ENCODE measurements at regions not wholly inside any gene's neighbourhood (a gene's known extent, or its start where the extent isn't known, plus 50 kb on each side); places are given as distances from the start of the nearest gene placed in this dataset.

DNA sequence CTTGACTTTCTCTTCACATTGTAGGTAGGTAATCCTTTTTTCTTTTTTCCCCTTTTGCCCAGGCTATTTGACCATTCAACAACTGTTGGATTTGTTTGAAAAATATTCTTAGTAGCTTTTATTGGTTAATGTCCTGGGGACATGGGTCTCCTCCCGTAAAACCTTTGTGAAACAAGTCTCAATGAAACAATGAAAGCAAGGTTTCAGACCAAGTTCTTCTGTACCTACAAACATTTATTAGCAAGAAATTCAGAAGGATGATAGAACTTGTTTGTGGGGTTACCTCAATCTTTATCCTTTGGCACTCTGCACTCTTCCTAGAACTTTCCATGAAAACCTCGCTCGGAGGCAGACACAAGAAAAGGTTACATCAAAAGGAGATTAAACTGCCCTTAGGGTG, 190.7 kb upstream of the ANK2 start:
- ChIA-PET POLR2A (no interaction called here), CTCF (no interaction called here)
- BruUV-seq (replicated peaks) = no TSS peak
- Histone ChIP-seq H3K4me1 (peaks cover 15% of the 10 kb centered on the region; the same call in 1 of the 2 replicates), H3K4me3 (ENCODE audit: low read depth, low read length) (no peak overlapping the region), H3K27me3 (replicated peaks; ENCODE audit: control insufficient read depth, insufficient read depth, low read length) (no peaks in the 10 kb centered on the region), H3K36me3 (ENCODE audit: control insufficient read depth, insufficient read depth, low read length) (no peaks in the 10 kb centered on the region), H3K9me3 (no peaks in the 10 kb centered on the region)
- TF ChIP-seq, protein P1, sequence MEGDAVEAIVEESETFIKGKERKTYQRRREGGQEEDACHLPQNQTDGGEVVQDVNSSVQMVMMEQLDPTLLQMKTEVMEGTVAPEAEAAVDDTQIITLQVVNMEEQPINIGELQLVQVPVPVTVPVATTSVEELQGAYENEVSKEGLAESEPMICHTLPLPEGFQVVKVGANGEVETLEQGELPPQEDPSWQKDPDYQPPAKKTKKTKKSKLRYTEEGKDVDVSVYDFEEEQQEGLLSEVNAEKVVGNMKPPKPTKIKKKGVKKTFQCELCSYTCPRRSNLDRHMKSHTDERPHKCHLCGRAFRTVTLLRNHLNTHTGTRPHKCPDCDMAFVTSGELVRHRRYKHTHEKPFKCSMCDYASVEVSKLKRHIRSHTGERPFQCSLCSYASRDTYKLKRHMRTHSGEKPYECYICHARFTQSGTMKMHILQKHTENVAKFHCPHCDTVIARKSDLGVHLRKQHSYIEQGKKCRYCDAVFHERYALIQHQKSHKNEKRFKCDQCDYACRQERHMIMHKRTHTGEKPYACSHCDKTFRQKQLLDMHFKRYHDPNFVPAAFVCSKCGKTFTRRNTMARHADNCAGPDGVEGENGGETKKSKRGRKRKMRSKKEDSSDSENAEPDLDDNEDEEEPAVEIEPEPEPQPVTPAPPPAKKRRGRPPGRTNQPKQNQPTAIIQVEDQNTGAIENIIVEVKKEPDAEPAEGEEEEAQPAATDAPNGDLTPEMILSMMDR (IDR thresholded peaks at IDR 0.05; ENCODE audit: insufficient read depth in 1 of 2, low read depth in 1 of 2, low read length in 1 of 2, severe bottlenecking in 1 of 2, unreplicated experiment in 1 of 2) = no peak
- Mint-ChIP-seq H3K36me3 (ENCODE audit: insufficient read depth, unreplicated experiment) (no peaks in the 10 kb centered on the region), H3K27me3 (ENCODE audit: insufficient read depth, unreplicated experiment) (no peaks in the 10 kb centered on the region), H3K4me1 (ENCODE audit: low read depth, unreplicated experiment) (peaks cover 24% of the 10 kb centered on the region), H3K4me3 (ENCODE audit: unreplicated experiment) (no peak overlapping the region), H3K27ac (ENCODE audit: unreplicated experiment) (no peak overlapping the region), H3K9me3 (ENCODE audit: unreplicated experiment) (no peaks in the 10 kb centered on the region)
- intact Hi-C loops (cut with micrococcal nuclease; ENCODE audit: unreplicated experiment) = loop anchor here (10.0 kb wide), 1 partner anchor 236 kb away; no protein-coding TSS in a partner anchor
- no peak for DNase-seq

DNA sequence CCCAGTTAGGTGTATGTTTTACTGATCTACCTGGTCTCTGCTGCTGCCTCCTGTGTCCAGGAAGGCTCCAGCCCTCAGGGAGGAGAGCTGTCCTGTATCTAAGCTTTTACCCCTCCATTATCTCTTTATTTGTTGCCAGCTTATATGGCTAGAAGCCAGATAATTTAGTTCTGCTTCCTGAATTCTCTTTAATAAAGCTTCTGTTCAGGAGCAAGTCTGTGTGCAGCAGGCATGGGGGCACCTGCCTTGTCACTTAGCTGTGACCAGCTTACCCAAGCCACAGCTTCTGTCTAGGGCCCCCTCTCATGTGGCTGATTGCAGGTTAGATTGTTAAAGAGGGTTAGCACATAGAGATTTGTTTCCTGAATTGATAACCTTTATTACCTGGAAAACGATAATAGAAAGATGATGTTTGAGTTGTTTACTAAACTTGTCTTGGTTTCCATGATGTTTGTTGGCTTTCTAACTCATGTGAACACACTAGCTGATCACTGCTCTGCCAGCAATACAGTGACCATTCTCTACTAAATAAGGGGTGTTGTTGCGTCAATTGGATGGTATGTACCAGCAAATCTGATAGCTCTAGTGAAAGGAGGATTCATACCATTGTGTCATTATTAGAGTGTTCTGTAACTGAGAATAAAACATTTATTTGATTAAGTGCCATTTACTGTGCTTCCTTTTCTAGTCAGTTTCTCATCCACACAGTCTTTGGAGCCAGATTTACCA, 189.8 kb upstream of the ANK2 start:
- Mint-ChIP-seq H3K27ac (ENCODE audit: unreplicated experiment) (no peak overlapping the region), H3K36me3 (ENCODE audit: insufficient read depth, unreplicated experiment) (no peaks in the 10 kb centered on the region), H3K4me3 (ENCODE audit: unreplicated experiment) (no peak overlapping the region), H3K9me3 (ENCODE audit: unreplicated experiment) (no peaks in the 10 kb centered on the region), H3K4me1 (ENCODE audit: low read depth, unreplicated experiment) (peaks cover 15% of the 10 kb centered on the region), H3K27me3 (ENCODE audit: insufficient read depth, unreplicated experiment) (no peaks in the 10 kb centered on the region)
- ChIA-PET CTCF (no interaction called here), POLR2A (no interaction called here)
- intact Hi-C loops (cut with micrococcal nuclease; ENCODE audit: unreplicated experiment) = loop anchor here (10.0 kb wide), 1 partner anchor 235 kb away; no protein-coding TSS in a partner anchor
- Histone ChIP-seq H3K4me3 (ENCODE audit: low read depth, low read length) (no peak overlapping the region), H3K27me3 (replicated peaks; ENCODE audit: control insufficient read depth, insufficient read depth, low read length) (no peaks in the 10 kb centered on the region), H3K9me3 (no peaks in the 10 kb centered on the region), H3K36me3 (ENCODE audit: control insufficient read depth, insufficient read depth, low read length) (no peaks in the 10 kb centered on the region), H3K4me1 (peaks cover 15% of the 10 kb centered on the region; the same call in 1 of the 2 replicates)
- DNase-seq = no peak
- BruUV-seq (replicated peaks) = no TSS peak
- TF ChIP-seq, protein P1 (IDR thresholded peaks at IDR 0.05; ENCODE audit: insufficient read depth in 1 of 2, low read depth in 1 of 2, low read length in 1 of 2, severe bottlenecking in 1 of 2, unreplicated experiment in 1 of 2) = no peak

DNA sequence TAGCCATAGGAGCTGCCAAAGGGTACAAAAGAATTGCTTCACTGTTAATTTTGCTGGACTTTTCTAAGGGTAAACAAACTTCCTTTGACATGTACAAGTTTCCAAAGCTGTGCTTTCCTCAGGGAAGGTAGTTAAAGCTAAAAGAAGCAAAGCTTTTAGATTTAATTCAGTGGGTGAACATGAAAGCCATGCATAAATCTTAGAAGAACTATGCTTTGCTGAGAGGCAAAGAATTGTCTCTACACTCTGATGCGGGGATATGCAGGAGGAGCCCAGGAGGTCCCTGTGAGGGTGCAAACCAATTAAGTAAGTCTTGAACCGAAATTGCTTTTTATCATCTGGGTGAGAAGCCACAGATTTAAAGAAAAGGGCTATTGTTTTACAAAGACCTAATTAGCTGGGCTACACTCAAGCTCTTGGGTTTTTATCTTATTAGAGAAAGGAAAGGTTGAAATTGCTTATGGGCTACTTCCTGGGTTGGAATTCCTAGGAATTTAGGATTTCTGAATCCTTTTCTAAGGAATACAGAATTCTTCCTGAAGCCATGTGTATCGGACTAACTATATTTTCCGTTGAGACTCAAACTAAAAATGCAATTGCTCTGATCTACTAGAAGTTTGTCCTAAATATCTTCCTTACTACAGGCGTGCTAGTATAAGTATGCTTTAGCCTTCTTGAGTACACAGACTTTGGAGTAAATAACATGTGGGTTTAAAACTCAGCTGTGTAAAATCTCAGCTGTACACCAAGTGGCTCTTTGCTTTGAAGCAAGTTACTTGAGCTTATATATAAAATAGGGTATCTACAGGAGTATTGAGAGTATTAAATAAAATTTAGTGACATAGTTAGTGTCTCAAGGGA, 188.4 kb upstream of the ANK2 start:
- no peaks in the 10 kb centered on the region for H3K9me3 ChIP-seq
- intact Hi-C loops (cut with micrococcal nuclease; ENCODE audit: unreplicated experiment) = no loop called here
- CTCF ChIA-PET = no interaction called here
- peaks cover 16% of the 10 kb centered on the region; the same call in 1 of the 2 replicates for H3K4me1 ChIP-seq
- H3K4me3 Mint-ChIP-seq (ENCODE audit: unreplicated experiment) = no peak overlapping the region
- no peaks in the 10 kb centered on the region for H3K9me3 Mint-ChIP-seq (ENCODE audit: unreplicated experiment)
- no peak overlapping the region for H3K27ac Mint-ChIP-seq (ENCODE audit: unreplicated experiment)
- no TSS peak for BruUV-seq (replicated peaks)
- TF ChIP-seq, protein P1 (IDR thresholded peaks at IDR 0.05; ENCODE audit: insufficient read depth in 1 of 2, low read depth in 1 of 2, low read length in 1 of 2, severe bottlenecking in 1 of 2, unreplicated experiment in 1 of 2) = no peak
- H3K4me1 Mint-ChIP-seq (ENCODE audit: low read depth, unreplicated experiment) = peaks cover 14% of the 10 kb centered on the region
- H3K36me3 ChIP-seq (ENCODE audit: control insufficient read depth, insufficient read depth, low read length) = no peaks in the 10 kb centered on the region
- no peak overlapping the region for H3K4me3 ChIP-seq (ENCODE audit: low read depth, low read length)
- POLR2A ChIA-PET = no interaction called here
- no peak for DNase-seq
- H3K27me3 ChIP-seq (replicated peaks; ENCODE audit: control insufficient read depth, insufficient read depth, low read length) = no peaks in the 10 kb centered on the region
- H3K27me3 Mint-ChIP-seq (ENCODE audit: insufficient read depth, unreplicated experiment) = no peaks in the 10 kb centered on the region
- no peaks in the 10 kb centered on the region for H3K36me3 Mint-ChIP-seq (ENCODE audit: insufficient read depth, unreplicated experiment)
